GM18868 (cell line): ENCODE measurements at regions not wholly inside any gene's neighbourhood (a gene's known extent, or its start where the extent isn't known, plus 50 kb on each side); places are given as distances from the start of the nearest gene placed in this dataset.

Experiments
- ATAC-seq: cut with Tn5 transposase; IDR thresholded peaks from one replicate; pipeline ENCODE4 v1.9.1; 2021; ENCODE audit warnings: mild to moderate bottlenecking, moderate library complexity; ENCODE audit not compliant: unreplicated experiment

- ATAC-seq = no peak
These were observed 230.0 kb downstream of the ALDH8A1 start for GRCh38 chr6:134719911-134720310.

GRCh38 chr6:134719286-134719685 lies 230.6 kb downstream of the ALDH8A1 start:
- no peak for ATAC-seq

- ATAC-seq = no peak
These were observed 235.2 kb downstream of the ALDH8A1 start for GRCh38 chr6:134714679-134715078.

- no peak for ATAC-seq
These were observed 235.8 kb downstream of the ALDH8A1 start for GRCh38 chr6:134714113-134714512.

- no peak for ATAC-seq
These were observed 237.6 kb downstream of the ALDH8A1 start for GRCh38 chr6:134712311-134712710.

- no peak for ATAC-seq
These were observed 241.8 kb downstream of the ALDH8A1 start for GRCh38 chr6:134708079-134708478.

- ATAC-seq = no peak
These were observed 242.4 kb downstream of the ALDH8A1 start for GRCh38 chr6:134707342-134708031.

GRCh38 chr6:134706806-134707205 lies 243.1 kb downstream of the ALDH8A1 start:
- ATAC-seq = no peak

GRCh38 chr6:134706153-134706552 lies 243.7 kb downstream of the ALDH8A1 start:
- ATAC-seq = no peak

- ATAC-seq = no peak
These were observed 246.7 kb downstream of the ALDH8A1 start for GRCh38 chr6:134703206-134703605.

- no peak for ATAC-seq
These were observed 247.6 kb downstream of the ALDH8A1 start for GRCh38 chr6:134702279-134702678.

GRCh38 chr6:134701301-134701700 lies 248.6 kb downstream of the ALDH8A1 start:
- no peak for ATAC-seq

GRCh38 chr6:134698228-134698627 lies 251.7 kb downstream of the ALDH8A1 start:
- no peak for ATAC-seq

GRCh38 chr6:134692008-134692407 lies 257.9 kb downstream of the ALDH8A1 start:
- no peak for ATAC-seq

- no peak for ATAC-seq
These were observed 258.7 kb downstream of the ALDH8A1 start for GRCh38 chr6:134691180-134691579.

- no peak for ATAC-seq
These were observed 259.9 kb downstream of the ALDH8A1 start for GRCh38 chr6:134690048-134690447.

- no peak for ATAC-seq
These were observed 260.3 kb downstream of the ALDH8A1 start for GRCh38 chr6:134689641-134690040.

GRCh38 chr6:134689177-134689576 lies 260.7 kb downstream of the ALDH8A1 start:
- ATAC-seq = no peak

- ATAC-seq = no peak
These were observed 263.8 kb downstream of the ALDH8A1 start for GRCh38 chr6:134686071-134686470.

- ATAC-seq = no peak
These were observed 265.5 kb downstream of the ALDH8A1 start for GRCh38 chr6:134684423-134684795.

- no peak for ATAC-seq
These were observed 266.0 kb downstream of the ALDH8A1 start for GRCh38 chr6:134683783-134684422.

GRCh38 chr6:134680433-134680832 lies 269.5 kb downstream of the ALDH8A1 start:
- no peak for ATAC-seq

GRCh38 chr6:134680021-134680420 lies 269.9 kb downstream of the ALDH8A1 start:
- ATAC-seq = no peak
